HepG2 (cell line): ENCODE measurements at regions not wholly inside any gene's neighbourhood (a gene's known extent, or its start where the extent isn't known, plus 50 kb on each side); places are given as distances from the start of the nearest gene placed in this dataset.

Experiments used
- ATRX ChIP-seq: sonication (generic); formaldehyde crosslinking; IDR thresholded peaks from 2 replicates; pipeline ENCODE4 v1.4.0; 2020; ENCODE audit warnings: missing genetic modification reagents, borderline replicate concordance
- DNMT3B ChIP-seq: conservative IDR thresholded peaks from 2 replicates; pipeline ENCODE4 v1.6.1; 2016; ENCODE audit warnings: missing biosample characterization, control low read depth
- GMEB2 ChIP-seq: IDR thresholded peaks from 2 replicates; pipeline ENCODE4 v1.6.1; 2016; ENCODE audit warnings: missing biosample characterization, missing genetic modification reagents, low read depth
- MEIS1 ChIP-seq: sonication (generic); formaldehyde crosslinking; IDR thresholded peaks from 2 replicates; pipeline ENCODE4 v1.9.0; 2021; ENCODE audit warnings: mild to moderate bottlenecking, missing genetic modification reagents, moderate library complexity, borderline replicate concordance
- NKX3-1 ChIP-seq: sonication (generic); formaldehyde crosslinking; IDR thresholded peaks from 2 replicates; pipeline ENCODE4 v1.5.0; 2020; ENCODE audit warnings: missing genetic modification reagents
- POLR2AphosphoS5 ChIP-seq: IDR thresholded peaks from 2 replicates; pipeline ENCODE4 v1.6.1; 2012; ENCODE audit warnings: low read depth, low read length
- REST ChIP-seq, 2 experiments: IDR thresholded peaks; 2 replicates each; pipeline ENCODE4 v1.6.1; 2011 to 2012; ENCODE audit warnings: low read length in 2 of 2, borderline replicate concordance in 1 of 2, low read depth in 1 of 2, mild to moderate bottlenecking in 1 of 2, moderate library complexity in 1 of 2
- SMYD3 ChIP-seq: sonication (generic); formaldehyde crosslinking; IDR thresholded peaks from 2 replicates; pipeline ENCODE4 v1.8.1; 2023; ENCODE audit warnings: mild to moderate bottlenecking, missing genetic modification reagents
- SP5 ChIP-seq: IDR thresholded peaks from 2 replicates; pipeline ENCODE4 v1.6.1; 2016; ENCODE audit warnings: low read depth, borderline replicate concordance
- ZFY ChIP-seq: sonication (generic); formaldehyde crosslinking; IDR thresholded peaks from 2 replicates; pipeline ENCODE4 v1.4.0; 2020; ENCODE audit warnings: missing genetic modification reagents
- ZNF207 ChIP-seq: fragments of 450-650 bp; IDR thresholded peaks from 2 replicates; pipeline ENCODE4 v1.6.1; 2016; ENCODE audit warnings: antibody characterized with exemption, borderline replicate concordance
- ZNF552 ChIP-seq: sonication (generic); formaldehyde crosslinking; IDR thresholded peaks from 2 replicates; pipeline ENCODE4 v1.9.0; 2022; ENCODE audit warnings: missing genetic modification reagents, mild to moderate bottlenecking, borderline replicate concordance
- ZNF776 ChIP-seq: sonication (generic); formaldehyde crosslinking; IDR thresholded peaks from 2 replicates; pipeline ENCODE4 v1.4.0; 2020; ENCODE audit warnings: mild to moderate bottlenecking, missing genetic modification reagents
- ZSCAN29 ChIP-seq: sonication (generic); formaldehyde crosslinking; conservative IDR thresholded peaks from 2 replicates; pipeline ENCODE4 v1.4.0; 2020; ENCODE audit warnings: mild to moderate bottlenecking, missing genetic modification reagents
- ZZZ3 ChIP-seq: sonication (generic); formaldehyde crosslinking; IDR thresholded peaks from 2 replicates; pipeline ENCODE4 v1.4.0; 2020; ENCODE audit warnings: missing genetic modification reagents, mild to moderate bottlenecking, borderline replicate concordance
- TF ChIP-seq, protein P1 (sequence below): sonication (generic); formaldehyde crosslinking; IDR thresholded peaks from 2 replicates; pipeline ENCODE4 v1.9.0; 2021; ENCODE audit warnings: mild to moderate bottlenecking, missing genetic modification reagents

DNA sequence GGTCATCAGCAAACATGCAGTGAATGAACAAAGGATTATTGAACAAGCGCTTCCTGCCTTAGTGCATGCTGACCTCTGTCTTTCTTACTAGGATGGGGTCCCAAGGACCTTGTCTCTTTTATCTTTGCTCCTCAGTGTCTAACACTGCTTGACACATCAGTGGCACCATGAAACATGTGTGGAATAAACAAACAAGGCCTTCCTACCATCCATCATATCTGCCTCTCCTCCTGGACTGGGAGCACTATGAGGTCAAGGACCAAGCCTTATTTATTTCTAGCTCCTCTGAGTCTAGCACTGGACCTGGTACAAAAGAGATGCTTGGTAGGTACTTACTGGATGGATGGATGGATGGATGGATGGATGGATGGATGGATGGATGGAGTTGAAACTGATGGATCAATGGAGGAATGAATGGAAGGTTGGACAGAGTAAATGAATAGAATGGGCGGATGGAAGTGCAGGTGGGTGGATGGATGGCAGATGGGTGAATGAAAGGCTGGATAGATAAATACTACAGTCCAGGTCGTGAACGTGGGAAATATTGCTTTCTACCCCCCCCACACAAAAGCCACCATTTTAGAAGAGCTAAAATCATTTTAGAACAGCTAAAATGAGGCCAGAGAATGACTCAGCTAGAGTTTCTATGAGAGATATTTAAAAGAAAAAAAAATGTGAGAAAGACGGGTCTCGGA, 104.1 kb upstream of the PTPN1 start (continued):
- TF ChIP-seq, protein P1, sequence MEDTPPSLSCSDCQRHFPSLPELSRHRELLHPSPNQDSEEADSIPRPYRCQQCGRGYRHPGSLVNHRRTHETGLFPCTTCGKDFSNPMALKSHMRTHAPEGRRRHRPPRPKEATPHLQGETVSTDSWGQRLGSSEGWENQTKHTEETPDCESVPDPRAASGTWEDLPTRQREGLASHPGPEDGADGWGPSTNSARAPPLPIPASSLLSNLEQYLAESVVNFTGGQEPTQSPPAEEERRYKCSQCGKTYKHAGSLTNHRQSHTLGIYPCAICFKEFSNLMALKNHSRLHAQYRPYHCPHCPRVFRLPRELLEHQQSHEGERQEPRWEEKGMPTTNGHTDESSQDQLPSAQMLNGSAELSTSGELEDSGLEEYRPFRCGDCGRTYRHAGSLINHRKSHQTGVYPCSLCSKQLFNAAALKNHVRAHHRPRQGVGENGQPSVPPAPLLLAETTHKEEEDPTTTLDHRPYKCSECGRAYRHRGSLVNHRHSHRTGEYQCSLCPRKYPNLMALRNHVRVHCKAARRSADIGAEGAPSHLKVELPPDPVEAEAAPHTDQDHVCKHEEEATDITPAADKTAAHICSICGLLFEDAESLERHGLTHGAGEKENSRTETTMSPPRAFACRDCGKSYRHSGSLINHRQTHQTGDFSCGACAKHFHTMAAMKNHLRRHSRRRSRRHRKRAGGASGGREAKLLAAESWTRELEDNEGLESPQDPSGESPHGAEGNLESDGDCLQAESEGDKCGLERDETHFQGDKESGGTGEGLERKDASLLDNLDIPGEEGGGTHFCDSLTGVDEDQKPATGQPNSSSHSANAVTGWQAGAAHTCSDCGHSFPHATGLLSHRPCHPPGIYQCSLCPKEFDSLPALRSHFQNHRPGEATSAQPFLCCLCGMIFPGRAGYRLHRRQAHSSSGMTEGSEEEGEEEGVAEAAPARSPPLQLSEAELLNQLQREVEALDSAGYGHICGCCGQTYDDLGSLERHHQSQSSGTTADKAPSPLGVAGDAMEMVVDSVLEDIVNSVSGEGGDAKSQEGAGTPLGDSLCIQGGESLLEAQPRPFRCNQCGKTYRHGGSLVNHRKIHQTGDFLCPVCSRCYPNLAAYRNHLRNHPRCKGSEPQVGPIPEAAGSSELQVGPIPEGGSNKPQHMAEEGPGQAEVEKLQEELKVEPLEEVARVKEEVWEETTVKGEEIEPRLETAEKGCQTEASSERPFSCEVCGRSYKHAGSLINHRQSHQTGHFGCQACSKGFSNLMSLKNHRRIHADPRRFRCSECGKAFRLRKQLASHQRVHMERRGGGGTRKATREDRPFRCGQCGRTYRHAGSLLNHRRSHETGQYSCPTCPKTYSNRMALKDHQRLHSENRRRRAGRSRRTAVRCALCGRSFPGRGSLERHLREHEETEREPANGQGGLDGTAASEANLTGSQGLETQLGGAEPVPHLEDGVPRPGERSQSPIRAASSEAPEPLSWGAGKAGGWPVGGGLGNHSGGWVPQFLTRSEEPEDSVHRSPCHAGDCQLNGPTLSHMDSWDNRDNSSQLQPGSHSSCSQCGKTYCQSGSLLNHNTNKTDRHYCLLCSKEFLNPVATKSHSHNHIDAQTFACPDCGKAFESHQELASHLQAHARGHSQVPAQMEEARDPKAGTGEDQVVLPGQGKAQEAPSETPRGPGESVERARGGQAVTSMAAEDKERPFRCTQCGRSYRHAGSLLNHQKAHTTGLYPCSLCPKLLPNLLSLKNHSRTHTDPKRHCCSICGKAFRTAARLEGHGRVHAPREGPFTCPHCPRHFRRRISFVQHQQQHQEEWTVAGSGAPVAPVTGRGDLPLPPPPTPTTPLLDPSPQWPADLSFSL (CRISPR knock-in tag): no peak
- TF ChIP-seq GMEB2 (CRISPR knock-in tag): no peak; the same call in 1 of the 2 replicates
- peak; percentile 65 for TF ChIP-seq ZFY (CRISPR knock-in tag)
- peak; percentile 77; the same call in 1 of the 2 replicates for TF ChIP-seq SMYD3 (CRISPR knock-in tag)
- no peak for TF ChIP-seq POLR2AphosphoS5
- TF ChIP-seq REST (IDR thresholded peaks at IDR 0.05; ENCODE audit: borderline replicate concordance in 1 of 2, low read depth in 1 of 2, low read length in 2 of 2): peak in 1 of 2 experiments; percentile 69; a peak in 2 of 4 replicates
- peak; percentile 89 for TF ChIP-seq DNMT3B
- peak; percentile 86; the same call in 1 of the 2 replicates for TF ChIP-seq ZSCAN29 (CRISPR knock-in tag)
- no peak for TF ChIP-seq ATRX (CRISPR knock-in tag)
- TF ChIP-seq ZZZ3: no peak
- TF ChIP-seq ZNF776 (CRISPR knock-in tag): no peak
- peak; percentile 86; the same call in 1 of the 2 replicates for TF ChIP-seq MEIS1 (CRISPR knock-in tag)
- no peak for TF ChIP-seq ZNF552
- TF ChIP-seq SP5 (CRISPR knock-in tag): peak; percentile 95
- TF ChIP-seq NKX3-1 (CRISPR knock-in tag): no peak; the same call in 1 of the 2 replicates
- TF ChIP-seq ZNF207: no peak
